Fibroblast of lung (primary cell): ENCODE measurements at regions not wholly inside any gene's neighbourhood (a gene's known extent, or its start where the extent isn't known, plus 50 kb on each side); places are given as distances from the start of the nearest gene placed in this dataset.

Experiments
- DNase-seq, 2 donors: peaks; one replicate each; pipeline versions ENCODE4 v3.0.0 to v3.0.0-alpha.2; 2010; ENCODE audit warnings: low read depth in 2 of 2
- H2AFZ ChIP-seq: 2 replicates; pipeline ENCODE4 v1.5.1; 2012; ENCODE audit warnings: low read length, control low read depth, inconsistent platforms
- H3K27ac ChIP-seq: 2 replicates; pipeline ENCODE4 v1.5.1; 2011; ENCODE audit warnings: low read length, control low read depth; ENCODE audit not compliant: insufficient read depth
- H3K27me3 ChIP-seq: 2 replicates; pipeline ENCODE4 v1.5.1; 2011; ENCODE audit warnings: mild to moderate bottlenecking, low read length; ENCODE audit not compliant: control insufficient read depth, insufficient read depth
- H3K36me3 ChIP-seq: 2 replicates; pipeline ENCODE4 v1.5.1; 2011; ENCODE audit warnings: low read length; ENCODE audit not compliant: control insufficient read depth, insufficient read depth
- H3K4me1 ChIP-seq: 2 replicates; pipeline ENCODE4 v1.5.1; 2011; ENCODE audit warnings: low read length; ENCODE audit not compliant: control insufficient read depth, insufficient read depth; ENCODE audit errors: extremely low read depth
- H3K4me2 ChIP-seq: 2 replicates; pipeline ENCODE4 v1.5.1; 2011; ENCODE audit warnings: low read length, control low read depth; ENCODE audit not compliant: insufficient read depth; ENCODE audit errors: extremely low read depth
- H3K4me3 ChIP-seq, 4 experiments: fragments of 200-600 bp in 1 of 4; sonication (generic) in 1 of 4; replicated peaks in 1 of 4; 2 replicates each; pipeline ENCODE4 v1.5.1; 2011 to 2016; ENCODE audit warnings: low read length in 4 of 4, low read depth in 3 of 4, mild to moderate bottlenecking in 3 of 4, control low read depth in 2 of 4, inconsistent platforms in 1 of 4, mixed read lengths in 1 of 4; ENCODE audit not compliant: insufficient read depth in 1 of 4; ENCODE audit errors: control extremely low read depth in 1 of 4
- H3K79me2 ChIP-seq: 2 replicates; pipeline ENCODE4 v1.5.1; 2012; ENCODE audit warnings: mild to moderate bottlenecking, low read length, inconsistent platforms; ENCODE audit not compliant: control insufficient read depth, insufficient read depth
- H3K9ac ChIP-seq: 2 replicates; pipeline ENCODE4 v1.5.1; 2011; ENCODE audit warnings: mild to moderate bottlenecking, low read length, control low read depth; ENCODE audit not compliant: insufficient read depth
- H3K9me3 ChIP-seq: 2 replicates; pipeline ENCODE4 v1.5.1; 2012; ENCODE audit warnings: low read depth, low read length; ENCODE audit not compliant: control insufficient read depth, insufficient read depth
- H4K20me1 ChIP-seq: 2 replicates; pipeline ENCODE4 v1.5.1; 2011; ENCODE audit warnings: low read length; ENCODE audit not compliant: control insufficient read depth, insufficient read depth; ENCODE audit errors: extremely low read depth
- CTCF ChIP-seq, 2 donors: IDR thresholded peaks in 1 of 2; conservative IDR thresholded peaks in 1 of 2; 1 replicate in 1 of 2; 2 replicates in 1 of 2; pipeline ENCODE4 v1.5.1; 2011 to 2012; ENCODE audit warnings: low read length in 2 of 2, control low read depth in 1 of 2, inconsistent platforms in 1 of 2, low read depth in 1 of 2, mild to moderate bottlenecking in 1 of 2
- EZH2 ChIP-seq: IDR thresholded peaks from 2 replicates; pipeline ENCODE4 v1.5.1; 2012; ENCODE audit warnings: low read length, control low read depth, mild to moderate bottlenecking; ENCODE audit errors: missing control alignments

- Histone ChIP-seq H4K20me1 (no peaks in the 10 kb centered on the region), H3K9ac (no peak overlapping the region), H3K36me3 (no peaks in the 10 kb centered on the region), H3K27ac (no peak overlapping the region), H3K4me3 (no peak overlapping the region), H2AFZ (no peak overlapping the region), H3K27me3 (no peaks in the 10 kb centered on the region), H3K4me1 (no peaks in the 10 kb centered on the region), H3K79me2 (no peaks in the 10 kb centered on the region), H3K9me3 (no peaks in the 10 kb centered on the region), H3K4me2 (no peak overlapping the region)
- TF ChIP-seq CTCF (conservative IDR thresholded peaks at IDR 0.05 in 1 of 2, IDR thresholded peaks at IDR 0.05 in 1 of 2; ENCODE audit: low read depth in 1 of 2, low read length in 2 of 2) (no peak), EZH2 (no peak)
- DNase-seq = no peak
Measured at GRCh38 chr5:103336941-103337340, 78.4 kb downstream of the MACIR start.

GRCh38 chr5:103333376-103333775 is 74.8 kb downstream of the MACIR start:
- no peak for DNase-seq
- Histone ChIP-seq H3K9me3 (no peaks in the 10 kb centered on the region), H3K27me3 (no peaks in the 10 kb centered on the region), H3K79me2 (no peaks in the 10 kb centered on the region), H3K36me3 (no peaks in the 10 kb centered on the region), H4K20me1 (no peaks in the 10 kb centered on the region), H3K27ac (no peak overlapping the region), H2AFZ (no peak overlapping the region), H3K9ac (no peak overlapping the region), H3K4me2 (no peak overlapping the region), H3K4me3 (no peak overlapping the region), H3K4me1 (no peaks in the 10 kb centered on the region)
- TF ChIP-seq CTCF (conservative IDR thresholded peaks at IDR 0.05 in 1 of 2, IDR thresholded peaks at IDR 0.05 in 1 of 2; ENCODE audit: low read depth in 1 of 2, low read length in 2 of 2) (no peak), EZH2 (no peak)

- Histone ChIP-seq H3K27me3 (no peaks in the 10 kb centered on the region), H2AFZ (no peak overlapping the region)
- no peak for DNase-seq
Measured at GRCh38 chr5:103330875-103331274, 72.3 kb downstream of the MACIR start.

More at GRCh38 chr5:103330875-103331274, 72.3 kb downstream of the MACIR start:
- Histone ChIP-seq H3K36me3 (no peaks in the 10 kb centered on the region), H3K4me1 (no peaks in the 10 kb centered on the region), H3K4me2 (no peak overlapping the region), H3K27ac (no peak overlapping the region), H3K79me2 (no peaks in the 10 kb centered on the region), H3K9ac (no peak overlapping the region), H4K20me1 (no peaks in the 10 kb centered on the region), H3K4me3 (no peak overlapping the region), H3K9me3 (no peaks in the 10 kb centered on the region)
- TF ChIP-seq EZH2 = no peak
- no peak for TF ChIP-seq CTCF (conservative IDR thresholded peaks at IDR 0.05 in 1 of 2, IDR thresholded peaks at IDR 0.05 in 1 of 2; ENCODE audit: low read depth in 1 of 2, low read length in 2 of 2)
